Adipocyte (in vitro differentiated cells): ENCODE measurements at regions not wholly inside any gene's neighbourhood (a gene's known extent, or its start where the extent isn't known, plus 50 kb on each side); places are given as distances from the start of the nearest gene placed in this dataset.
"Not testable (repeated sequence)": the region's sequence is repeated elsewhere in the genome, so short reads cannot be mapped to it uniquely, and the experiment has no call there.

Experiments used
- DNase-seq: peaks from one replicate; pipeline ENCODE4 v3.0.0-alpha.2; 2015; ENCODE audit warnings: low read depth
- H3K27me3 ChIP-seq: replicated peaks from 2 replicates; pipeline ENCODE4 v1.7.0; 2013; ENCODE audit warnings: mild to moderate bottlenecking, low read length, moderate library complexity; ENCODE audit not compliant: control insufficient read depth, insufficient read depth
- H3K36me3 ChIP-seq: 2 replicates; pipeline ENCODE4 v1.7.0; 2013; ENCODE audit warnings: low read length, mild to moderate bottlenecking, moderate library complexity; ENCODE audit not compliant: control insufficient read depth, insufficient read depth, severe bottlenecking
- H3K4me1 ChIP-seq: 2 replicates; pipeline ENCODE4 v1.7.0; 2013; ENCODE audit warnings: mild to moderate bottlenecking, low read length, moderate library complexity; ENCODE audit not compliant: control insufficient read depth, insufficient read depth
- H3K4me3 ChIP-seq: 2 replicates; pipeline ENCODE4 v1.7.0; 2013; ENCODE audit warnings: mild to moderate bottlenecking, low read length, moderate library complexity
- H3K9ac ChIP-seq: 2 replicates; pipeline ENCODE4 v1.7.0; 2013; ENCODE audit warnings: mild to moderate bottlenecking, low read length, moderate library complexity
- H3K9me3 ChIP-seq: 2 replicates; pipeline ENCODE4 v1.7.0; 2013; ENCODE audit warnings: mild to moderate bottlenecking, low read length, moderate library complexity; ENCODE audit not compliant: control insufficient read depth

- Histone ChIP-seq H3K9me3 (peaks cover 12% of the 10 kb centered on the region), H3K4me3 (no peak overlapping the region), H3K36me3 (no peaks in the 10 kb centered on the region), H3K9ac (no peak overlapping the region), H3K4me1 (no peaks in the 10 kb centered on the region), H3K27me3 (no peaks in the 10 kb centered on the region)
- DNase-seq = no peak
Observed at GRCh38 chr3:5505997-5506396, 318.5 kb downstream of the EDEM1 start.

DNA sequence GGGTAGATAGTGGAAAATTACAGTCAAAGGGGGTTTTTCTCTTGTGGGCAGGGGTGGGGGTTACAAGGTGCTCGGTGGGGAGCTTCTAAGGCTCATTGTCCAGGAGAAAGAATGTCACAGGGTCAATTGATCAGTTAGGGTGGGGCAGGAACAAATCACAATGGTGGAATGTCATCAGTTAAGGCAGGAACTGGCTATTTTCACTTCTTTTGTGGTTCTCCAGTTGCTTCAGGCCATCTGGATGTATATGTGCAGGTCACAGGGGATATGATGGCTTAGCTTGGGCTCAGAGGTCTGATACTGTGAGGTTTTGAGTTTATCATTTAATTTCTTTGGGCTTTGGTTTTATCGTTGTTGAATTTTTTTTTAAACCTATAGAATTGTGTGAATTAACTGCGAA lies 321.4 kb downstream of the EDEM1 start:
- not testable (repeated sequence) for H3K36me3 ChIP-seq, DNase-seq, H3K4me3 ChIP-seq, H3K27me3 ChIP-seq, H3K9ac ChIP-seq, H3K4me1 ChIP-seq
- H3K9me3 ChIP-seq = peaks cover 17% of the 10 kb centered on the region

DNA sequence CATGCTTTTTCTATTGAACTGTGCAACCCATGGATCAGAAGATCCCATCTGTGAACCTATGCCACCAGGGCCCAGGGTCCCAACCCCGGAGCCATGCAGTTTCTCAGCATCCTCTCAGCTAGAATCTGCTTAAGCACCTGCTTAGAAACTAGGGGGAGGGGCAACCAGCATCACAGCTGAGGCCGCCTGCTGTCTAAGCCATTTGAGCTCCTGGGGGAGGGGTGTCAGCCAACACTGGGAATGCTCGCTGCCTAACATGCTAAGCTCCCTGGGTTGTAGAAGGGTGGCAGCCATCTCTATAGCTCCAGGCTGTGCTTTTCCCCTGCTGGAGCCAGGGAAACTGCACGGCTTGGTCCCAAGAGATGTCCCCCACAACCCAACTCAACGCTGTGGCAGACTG lies 322.8 kb downstream of the EDEM1 start:
- H3K4me3 ChIP-seq = no peak overlapping the region
- H3K9ac ChIP-seq = no peak overlapping the region
- no peak for DNase-seq

DNA sequence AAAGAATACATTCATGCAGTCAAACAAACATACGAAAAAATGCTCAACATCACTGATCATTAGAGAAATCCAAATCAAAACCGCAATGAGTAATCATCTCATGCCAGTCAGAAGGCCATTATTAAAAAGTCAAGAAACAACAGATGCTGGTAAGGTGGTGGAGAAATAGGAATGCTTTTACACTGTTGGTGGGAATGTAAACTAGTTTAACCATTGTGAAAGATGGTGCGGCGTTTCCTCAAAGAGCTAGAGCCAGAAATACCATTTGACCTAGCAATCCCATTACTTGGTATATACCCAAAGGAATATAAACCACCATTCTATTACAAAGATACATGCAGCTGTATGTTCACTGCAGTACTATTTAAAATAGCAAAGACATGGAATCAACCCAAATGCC lies 330.4 kb downstream of the EDEM1 start:
- Histone ChIP-seq H3K36me3 (no peaks in the 10 kb centered on the region), H3K9ac (no peak overlapping the region), H3K27me3 (no peaks in the 10 kb centered on the region), H3K4me3 (no peak overlapping the region), H3K9me3 (peaks cover 7% of the 10 kb centered on the region), H3K4me1 (no peaks in the 10 kb centered on the region)
- no peak for DNase-seq

More for the DNA sequence above, 322.8 kb downstream of the EDEM1 start:
- Histone ChIP-seq H3K36me3 (no peaks in the 10 kb centered on the region), H3K9me3 (peaks cover 19% of the 10 kb centered on the region), H3K27me3 (no peaks in the 10 kb centered on the region), H3K4me1 (no peaks in the 10 kb centered on the region)

DNA sequence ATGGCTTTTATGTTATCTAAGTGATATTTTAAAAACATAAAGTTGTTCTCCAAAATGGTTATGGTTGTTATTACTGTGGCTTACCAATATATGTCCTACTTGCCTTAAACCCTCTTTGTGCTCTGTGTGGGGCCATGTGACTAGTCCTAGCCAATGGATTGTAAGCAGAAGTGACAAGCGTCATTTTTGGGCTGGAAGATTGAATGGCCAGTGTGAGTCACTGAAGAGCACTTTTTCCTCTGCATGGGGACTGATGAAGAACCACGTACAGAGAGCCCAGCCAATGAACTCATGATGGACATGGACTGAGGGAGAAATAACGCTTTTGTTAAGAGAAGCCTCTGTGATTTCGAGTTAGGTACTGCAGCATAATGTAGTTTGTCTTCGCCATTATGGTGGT lies 332.7 kb downstream of the EDEM1 start:
- peaks cover 3% of the 10 kb centered on the region for H3K9me3 ChIP-seq
- H3K9ac ChIP-seq = no peak overlapping the region
- no peak for DNase-seq
- H3K27me3 ChIP-seq = no peaks in the 10 kb centered on the region
- no peaks in the 10 kb centered on the region for H3K36me3 ChIP-seq
- H3K4me3 ChIP-seq = no peak overlapping the region
- H3K4me1 ChIP-seq = no peaks in the 10 kb centered on the region

DNA sequence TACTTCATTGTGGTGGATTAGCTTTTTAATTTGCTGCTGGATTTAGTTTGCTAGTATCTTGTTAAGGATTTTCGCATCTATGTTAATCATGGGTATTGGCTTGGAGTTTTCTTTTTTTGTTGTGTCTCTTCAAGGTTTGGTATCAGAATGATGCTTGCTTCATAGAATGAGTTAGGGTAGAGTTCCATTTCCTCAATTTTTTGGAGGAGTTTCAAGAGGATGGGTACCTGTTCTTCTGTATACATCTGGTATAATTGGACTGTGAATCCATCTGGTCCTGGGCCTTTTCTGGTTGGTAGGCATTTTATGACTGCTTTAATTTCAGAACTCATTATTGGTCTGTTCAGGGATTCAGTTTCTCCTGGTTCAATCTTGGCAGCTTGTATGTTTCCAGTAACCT lies 335.6 kb downstream of the EDEM1 start:
- Histone ChIP-seq H3K9me3 (peaks cover 3% of the 10 kb centered on the region), H3K27me3 (no peaks in the 10 kb centered on the region), H3K36me3 (no peaks in the 10 kb centered on the region), H3K9ac (no peak overlapping the region), H3K4me1 (no peaks in the 10 kb centered on the region), H3K4me3 (no peak overlapping the region)
- DNase-seq = no peak

DNA sequence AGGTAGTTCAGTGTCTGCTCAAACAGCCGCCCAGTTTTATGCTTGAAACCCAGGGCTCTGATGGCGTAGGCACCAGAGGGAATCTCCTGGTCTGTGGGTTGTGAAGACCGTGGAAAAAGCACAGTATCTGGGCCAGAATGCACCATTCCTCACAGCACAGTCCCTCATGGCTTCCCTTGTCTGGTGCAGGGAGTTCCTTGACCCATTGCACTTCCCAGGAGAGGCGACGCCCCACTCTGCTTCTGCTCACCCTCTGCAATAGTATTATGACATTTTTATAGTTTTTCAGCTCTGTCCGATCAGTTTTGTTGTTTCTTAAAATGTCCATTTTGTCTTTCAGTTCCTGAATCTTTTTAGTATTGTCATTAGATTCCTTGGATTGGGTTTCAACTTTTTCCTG lies 343.5 kb downstream of the EDEM1 start:
- Histone ChIP-seq H3K9ac (no peak overlapping the region), H3K9me3 (no peaks in the 10 kb centered on the region), H3K27me3 (no peaks in the 10 kb centered on the region), H3K4me1 (no peaks in the 10 kb centered on the region), H3K36me3 (no peaks in the 10 kb centered on the region), H3K4me3 (no peak overlapping the region)
- DNase-seq = no peak

GRCh38 chr3:5531741-5532290 lies 344.3 kb downstream of the EDEM1 start:
- H3K9ac ChIP-seq = no peak overlapping the region
- H3K9me3 ChIP-seq = no peaks in the 10 kb centered on the region
- H3K4me3 ChIP-seq = no peak overlapping the region
- H3K36me3 ChIP-seq = no peaks in the 10 kb centered on the region
- H3K27me3 ChIP-seq = no peaks in the 10 kb centered on the region
- no peaks in the 10 kb centered on the region for H3K4me1 ChIP-seq
- DNase-seq = no peak

DNA sequence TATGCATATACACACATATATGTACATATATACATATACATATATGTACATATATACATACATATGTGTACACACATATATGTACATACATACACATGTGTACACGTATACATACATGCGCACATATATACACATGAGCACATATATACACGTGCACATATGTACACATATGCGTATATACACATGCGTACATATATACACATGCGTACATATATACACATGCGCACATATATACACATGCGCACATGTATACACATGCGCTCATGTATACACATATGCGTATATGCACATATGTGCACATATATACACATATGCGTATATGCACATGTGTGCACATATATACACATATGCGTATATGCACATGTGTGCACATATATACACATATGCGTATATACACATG lies 353.0 kb downstream of the EDEM1 start:
- H3K9me3 ChIP-seq = peaks cover 25% of the 10 kb centered on the region
- no peak for DNase-seq
- H3K36me3 ChIP-seq = no peaks in the 10 kb centered on the region
- no peak overlapping the region for H3K9ac ChIP-seq
- no peaks in the 10 kb centered on the region for H3K27me3 ChIP-seq
- no peaks in the 10 kb centered on the region for H3K4me1 ChIP-seq
- H3K4me3 ChIP-seq = no peak overlapping the region

DNA sequence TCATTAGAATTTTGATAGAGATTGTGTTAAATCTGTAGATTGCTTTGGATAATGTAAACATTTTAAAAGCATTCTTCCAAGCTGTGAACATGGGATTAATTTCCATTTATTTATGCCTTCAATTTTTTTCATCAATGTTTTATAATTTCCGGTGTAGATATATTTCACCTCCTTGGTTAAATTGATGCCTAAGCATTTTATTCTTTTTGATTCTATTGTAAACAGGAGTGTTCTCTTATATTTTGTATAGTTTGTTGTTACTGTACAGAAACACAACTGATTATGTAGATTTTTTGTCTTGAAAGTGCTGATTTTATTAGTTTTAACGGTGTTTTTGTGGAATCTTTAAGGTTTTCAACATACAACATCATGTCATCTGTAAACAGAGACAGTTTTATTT lies 355.0 kb downstream of the EDEM1 start:
- H3K4me3 ChIP-seq = no peak overlapping the region
- peaks cover 29% of the 10 kb centered on the region for H3K9me3 ChIP-seq
- no peak overlapping the region for H3K9ac ChIP-seq
- no peak for DNase-seq
- no peaks in the 10 kb centered on the region for H3K27me3 ChIP-seq
- H3K4me1 ChIP-seq = no peaks in the 10 kb centered on the region
- H3K36me3 ChIP-seq = no peaks in the 10 kb centered on the region

- Histone ChIP-seq H3K36me3 (no peaks in the 10 kb centered on the region), H3K27me3 (no peaks in the 10 kb centered on the region), H3K9ac (no peak overlapping the region), H3K9me3 (peaks cover 29% of the 10 kb centered on the region), H3K4me3 (no peak overlapping the region), H3K4me1 (no peaks in the 10 kb centered on the region)
- no peak for DNase-seq
Observed at GRCh38 chr3:5543047-5543446, 355.5 kb downstream of the EDEM1 start.

DNA sequence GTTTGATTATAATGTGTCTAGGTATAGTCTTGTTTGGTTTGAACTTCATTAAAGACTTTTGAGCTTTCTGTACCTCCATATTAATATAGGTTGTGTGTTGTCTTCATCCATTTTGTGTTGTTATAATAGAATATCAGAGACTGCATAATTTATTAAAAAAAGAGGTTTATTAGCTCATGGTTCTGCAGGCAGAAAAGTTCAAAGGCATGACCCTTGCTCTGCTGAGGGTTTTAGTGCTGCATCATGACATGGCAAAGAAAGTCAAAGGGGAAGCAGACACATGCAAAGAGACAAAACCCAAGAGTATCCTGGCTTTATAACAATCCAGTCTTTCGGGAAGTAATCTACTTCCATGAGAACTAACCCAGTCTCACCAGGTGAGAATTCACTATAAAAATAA lies 358.2 kb downstream of the EDEM1 start:
- DNase-seq = no peak
- no peaks in the 10 kb centered on the region for H3K4me1 ChIP-seq
- no peak overlapping the region for H3K4me3 ChIP-seq

More for the DNA sequence above, 358.2 kb downstream of the EDEM1 start:
- Histone ChIP-seq H3K9me3 (peaks cover 29% of the 10 kb centered on the region), H3K27me3 (no peaks in the 10 kb centered on the region), H3K9ac (no peak overlapping the region), H3K36me3 (no peaks in the 10 kb centered on the region)
